GM08714 (cell line): ENCODE measurements at regions not wholly inside any gene's neighbourhood (a gene's known extent, or its start where the extent isn't known, plus 50 kb on each side); places are given as distances from the start of the nearest gene placed in this dataset.

Experiments
- H3K4me3 ChIP-seq: fragments of 200-500 bp; sonication (Bioruptor generic); 2 replicates; pipeline ENCODE4 v1.5.1; 2014; ENCODE audit warnings: mild to moderate bottlenecking, low read length, inconsistent platforms
- ZNF274 ChIP-seq: IDR thresholded peaks from 2 replicates; pipeline ENCODE4 v1.6.1; 2012; ENCODE audit warnings: mild to moderate bottlenecking, low read depth, low read length

DNA sequence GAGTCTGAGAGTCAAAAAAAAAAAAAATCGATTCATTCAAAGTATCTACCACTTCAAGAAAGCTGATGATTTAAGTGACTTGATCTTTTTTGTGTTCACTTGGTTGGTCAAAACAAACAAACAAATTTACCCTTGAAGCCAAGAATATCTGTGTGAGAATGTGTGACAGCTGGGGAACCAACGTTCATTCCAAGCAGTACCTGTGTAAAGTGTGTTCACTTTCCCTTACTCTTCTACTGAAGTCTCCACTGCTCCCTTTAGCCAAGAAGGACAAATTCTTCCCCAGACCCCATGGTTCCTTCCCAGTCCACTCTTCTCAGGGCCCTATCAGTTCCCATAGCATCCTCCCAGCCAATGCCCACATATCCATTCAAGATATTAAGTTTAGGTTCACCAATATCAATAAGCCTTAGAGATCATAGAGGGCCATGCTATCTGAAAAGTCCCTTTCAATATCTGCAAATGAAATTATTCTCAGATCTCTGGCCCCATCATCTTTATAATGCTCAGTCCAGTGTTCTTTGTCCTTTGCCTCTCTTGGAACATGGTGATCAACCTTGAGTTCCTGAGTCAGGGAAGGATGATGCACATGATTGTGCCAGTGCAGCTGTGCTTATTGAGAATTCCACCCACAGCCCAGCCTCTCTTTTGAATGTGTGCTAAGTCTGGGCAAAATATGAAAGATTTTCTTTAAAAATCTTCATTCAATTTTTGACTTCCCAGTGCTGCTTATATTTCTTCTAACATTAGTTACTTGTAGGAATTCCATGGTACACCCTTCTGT, 82.8 kb upstream of the DTNA start:
- H3K4me3 ChIP-seq: no peak overlapping the region
- TF ChIP-seq ZNF274: no peak

DNA sequence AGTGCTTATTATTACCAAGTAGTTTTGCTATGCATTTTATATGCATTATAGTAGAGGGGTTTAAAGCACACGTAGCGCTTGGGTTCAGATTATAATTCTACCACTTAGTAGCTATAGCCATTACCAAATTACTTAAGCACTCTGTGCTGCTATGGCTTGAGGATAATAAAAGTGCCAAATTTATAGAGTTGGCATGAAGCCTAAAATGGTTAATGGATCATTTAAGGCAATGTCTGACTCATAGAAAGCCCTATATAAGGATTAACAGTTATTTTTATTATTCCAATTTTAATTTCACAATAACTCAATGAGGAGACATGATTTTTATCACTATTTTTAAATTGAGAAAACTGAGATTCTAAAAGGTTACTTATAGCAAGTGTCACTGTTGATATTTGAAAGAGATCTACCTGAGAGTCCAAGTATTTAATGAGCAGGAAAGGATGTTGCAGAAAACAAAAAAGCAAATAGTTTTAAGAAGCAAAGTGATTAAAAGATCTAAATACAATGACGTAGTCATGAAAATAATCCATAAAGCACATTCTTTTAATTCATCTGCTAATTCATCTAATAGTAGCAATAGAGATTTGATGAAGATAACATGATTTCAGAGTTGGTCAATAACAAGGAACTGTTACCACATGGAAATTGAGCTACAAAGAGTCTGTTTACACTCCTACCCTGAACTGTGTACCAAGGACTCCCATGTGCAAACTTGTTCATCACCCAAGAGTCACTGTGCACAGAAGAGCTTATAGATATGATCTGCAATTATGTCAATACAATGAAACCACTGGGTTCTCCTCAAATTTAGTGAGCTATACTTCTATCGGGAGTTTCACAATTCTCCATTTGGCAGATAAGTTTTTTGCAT, 78.8 kb upstream of the DTNA start:
- no peak overlapping the region for H3K4me3 ChIP-seq
- TF ChIP-seq ZNF274: no peak

DNA sequence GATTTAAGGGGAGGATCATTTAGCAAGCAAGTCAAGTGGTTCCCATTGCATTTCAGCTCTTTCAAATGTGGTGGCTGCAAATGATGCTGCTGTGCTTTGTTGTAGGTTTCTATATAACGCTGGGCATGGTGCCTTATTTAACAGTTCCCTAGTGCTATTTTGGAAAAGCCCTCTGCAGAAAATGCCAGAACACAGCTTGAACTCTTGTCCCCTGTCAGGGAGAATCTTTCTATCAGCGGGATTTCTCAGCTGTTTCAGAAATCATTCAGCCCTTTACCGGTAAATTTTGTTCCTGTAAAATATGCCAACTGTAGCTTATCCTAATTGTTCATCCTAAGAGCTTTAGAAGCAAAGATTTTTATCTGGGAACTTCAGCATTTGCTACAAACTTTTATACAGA, 77.8 kb upstream of the DTNA start:
- no peak for TF ChIP-seq ZNF274
- H3K4me3 ChIP-seq: no peak overlapping the region

DNA sequence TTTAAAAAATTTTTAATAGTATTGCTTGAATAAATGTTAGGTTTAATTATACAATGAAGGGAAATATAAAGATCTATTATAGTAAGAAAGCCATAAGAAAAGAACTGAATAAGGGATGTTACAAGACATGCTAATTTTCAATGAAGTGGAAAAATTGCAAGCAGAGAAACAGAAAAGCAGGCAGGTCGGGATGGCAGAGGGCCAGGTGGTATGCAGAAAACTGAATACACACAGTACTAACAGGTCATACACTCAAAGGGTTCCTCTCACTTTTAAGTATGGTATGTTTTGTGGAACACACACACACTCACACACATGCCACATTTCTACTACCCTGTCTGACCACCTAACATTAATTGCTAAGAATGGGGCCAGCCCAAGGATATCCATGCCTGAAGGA, 76.7 kb upstream of the DTNA start:
- no peak overlapping the region for H3K4me3 ChIP-seq
- TF ChIP-seq ZNF274: no peak

DNA sequence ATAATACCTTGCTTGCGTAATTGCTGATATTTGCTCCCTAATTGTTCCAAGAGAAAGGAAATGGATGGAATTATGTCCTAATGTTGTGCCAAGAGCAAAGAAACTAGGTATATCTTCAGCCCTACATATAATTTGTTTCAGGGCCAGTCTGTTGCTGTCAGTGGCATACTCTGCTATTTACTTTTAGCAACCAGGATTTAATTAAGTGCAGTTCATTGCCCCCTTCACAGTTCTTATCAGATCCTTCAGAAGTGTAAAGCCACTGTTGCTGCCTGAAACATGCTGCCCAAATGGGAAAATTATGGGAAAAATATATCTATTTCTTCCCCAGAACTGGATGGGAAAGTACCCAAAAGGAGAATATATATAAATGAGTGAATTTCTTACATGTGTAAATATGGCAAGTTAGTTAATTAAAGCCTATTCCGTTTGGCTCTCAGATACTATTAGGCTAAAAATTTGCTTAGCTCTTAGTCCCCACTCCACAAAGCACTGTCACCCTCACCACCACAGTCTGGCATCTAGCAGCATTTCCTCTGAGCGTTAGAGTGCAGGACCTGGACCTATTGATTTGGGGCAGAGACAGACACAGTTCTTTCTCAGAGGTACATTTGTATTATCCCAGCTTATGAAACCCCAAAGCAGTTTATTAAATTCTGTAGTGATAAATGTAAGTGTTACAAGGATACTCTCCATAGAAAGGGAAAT, 72.8 kb upstream of the DTNA start:
- H3K4me3 ChIP-seq: no peak overlapping the region
- TF ChIP-seq ZNF274: no peak

DNA sequence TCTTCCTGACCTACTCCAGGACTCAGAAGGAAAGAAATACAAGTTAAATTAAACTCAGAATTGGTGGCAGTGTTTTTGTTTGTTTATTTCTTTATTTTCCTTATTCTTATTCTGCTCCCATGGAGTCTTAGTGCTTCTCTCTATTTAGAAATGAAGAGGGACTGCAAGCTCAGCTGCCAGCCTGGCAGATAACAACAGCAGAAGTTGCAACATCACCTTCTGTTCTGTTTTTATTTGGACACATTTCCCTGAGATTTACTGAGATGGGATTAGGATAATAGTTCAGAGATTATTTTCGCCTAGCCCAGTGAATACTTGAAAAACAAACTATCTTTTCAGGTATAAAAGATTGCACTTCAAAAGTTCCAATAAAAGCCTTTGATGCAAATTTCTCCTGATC, 70.4 kb upstream of the DTNA start:
- no peak for TF ChIP-seq ZNF274
- H3K4me3 ChIP-seq: no peak overlapping the region

DNA sequence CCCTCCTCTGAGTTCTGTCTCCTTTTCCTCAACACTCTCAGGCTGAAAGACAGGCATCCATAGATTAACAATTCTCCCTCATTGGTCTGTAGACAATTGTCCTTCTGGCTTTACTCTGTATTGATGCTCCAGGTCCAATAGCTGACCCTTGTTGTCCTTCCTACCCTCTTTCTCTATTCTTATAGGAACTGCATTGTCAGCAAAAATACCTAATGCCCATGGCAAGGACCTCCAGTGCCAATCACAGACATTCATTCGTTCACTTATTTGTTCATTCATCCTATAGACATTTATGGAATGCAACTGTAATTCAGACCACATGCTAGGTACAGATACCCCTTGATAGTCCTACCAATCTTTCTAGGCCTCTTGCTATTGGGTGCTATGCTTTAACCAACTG, 69.8 kb upstream of the DTNA start:
- H3K4me3 ChIP-seq: no peak overlapping the region
- no peak for TF ChIP-seq ZNF274

DNA sequence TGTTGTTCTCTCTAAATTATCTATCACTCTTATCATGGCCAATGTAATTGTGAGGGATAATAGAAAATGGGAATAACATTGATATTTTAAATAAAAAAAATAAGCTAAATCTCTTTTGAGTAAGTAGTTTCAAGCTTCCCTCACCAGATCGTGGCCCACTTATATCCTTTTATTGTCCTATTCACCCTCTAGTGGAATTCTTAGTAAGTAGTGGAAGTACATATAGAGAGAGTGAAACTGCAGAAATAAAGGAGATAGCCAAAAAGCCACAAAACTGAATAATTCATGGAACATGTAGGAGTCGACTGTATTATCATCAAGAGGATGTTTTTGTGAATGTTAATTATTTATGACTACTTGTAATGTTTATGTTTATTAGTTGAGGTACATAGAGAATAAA, 66.1 kb upstream of the DTNA start:
- no peak overlapping the region for H3K4me3 ChIP-seq
- no peak for TF ChIP-seq ZNF274

DNA sequence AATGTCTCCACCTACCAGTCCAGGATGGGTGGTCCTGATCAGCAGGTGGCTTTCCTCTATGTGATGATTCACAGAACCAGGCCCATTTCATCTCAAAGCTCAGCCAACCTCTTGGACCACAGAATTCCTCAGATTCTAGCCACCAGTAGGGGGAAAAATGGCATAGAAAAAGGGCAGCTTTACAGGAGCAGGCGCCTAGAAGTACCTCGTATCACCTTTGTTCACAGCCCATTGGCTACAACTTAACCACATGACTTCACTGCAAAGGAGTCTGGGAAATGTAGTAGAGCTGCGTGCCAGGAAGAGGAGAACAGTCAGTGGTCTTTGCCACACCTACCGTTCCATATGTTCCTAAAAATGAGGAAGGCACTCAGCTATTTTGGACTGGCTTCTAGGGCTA, 62.8 kb upstream of the DTNA start:
- no peak overlapping the region for H3K4me3 ChIP-seq
- no peak for TF ChIP-seq ZNF274

DNA sequence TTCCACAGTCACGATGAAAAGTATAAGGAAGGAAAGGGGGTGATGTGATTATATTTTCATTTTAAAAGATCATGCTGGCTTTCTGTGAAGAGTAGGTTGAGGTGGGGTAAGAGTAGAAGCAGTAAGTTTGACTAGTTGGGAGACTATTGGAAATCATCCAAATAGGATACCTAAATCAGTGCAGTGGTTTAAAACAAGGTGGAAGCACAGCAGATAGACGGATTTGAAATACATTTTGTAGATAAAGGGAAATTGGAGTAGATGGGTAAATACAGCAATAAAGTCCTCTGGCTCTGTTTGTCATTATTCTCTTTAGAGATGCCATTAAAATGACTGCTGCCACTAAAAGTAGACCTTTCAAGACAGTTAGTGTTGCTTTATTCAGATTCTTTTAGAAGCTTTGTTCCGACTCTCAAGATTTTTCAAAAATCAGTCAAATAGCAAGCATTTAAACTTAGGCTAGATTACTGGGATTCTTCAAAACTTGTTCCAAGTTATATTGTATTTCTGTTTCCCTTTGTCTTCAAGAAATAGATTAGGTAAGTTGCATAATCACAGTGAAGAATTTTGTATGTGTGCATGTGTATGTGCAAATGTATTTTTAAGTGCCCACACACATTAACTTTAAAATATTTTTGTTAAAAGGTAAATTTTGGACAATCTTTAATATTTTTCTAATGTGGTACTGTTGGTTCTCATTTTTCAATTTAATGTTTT, 61.7 kb upstream of the DTNA start:
- no peak for TF ChIP-seq ZNF274
- no peak overlapping the region for H3K4me3 ChIP-seq

DNA sequence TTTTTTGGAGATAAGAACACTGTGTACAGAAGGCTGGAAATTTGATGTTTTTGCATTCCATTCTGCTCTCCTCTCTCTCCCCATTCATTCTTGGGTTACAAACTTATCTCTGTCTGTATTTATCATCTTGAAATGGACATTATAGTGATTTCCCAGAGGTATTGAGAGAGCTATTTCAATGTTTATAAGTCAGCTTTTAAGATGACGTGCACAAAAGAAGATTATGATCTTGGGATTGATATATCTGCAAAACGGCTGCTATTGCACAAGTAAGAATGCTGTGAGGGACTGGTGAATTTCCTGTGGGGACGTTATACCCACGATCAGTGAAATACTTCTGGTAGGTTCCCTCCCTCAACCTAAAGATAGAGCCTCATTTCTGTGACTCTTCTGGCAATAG, 61.0 kb upstream of the DTNA start:
- no peak for TF ChIP-seq ZNF274
- no peak overlapping the region for H3K4me3 ChIP-seq

DNA sequence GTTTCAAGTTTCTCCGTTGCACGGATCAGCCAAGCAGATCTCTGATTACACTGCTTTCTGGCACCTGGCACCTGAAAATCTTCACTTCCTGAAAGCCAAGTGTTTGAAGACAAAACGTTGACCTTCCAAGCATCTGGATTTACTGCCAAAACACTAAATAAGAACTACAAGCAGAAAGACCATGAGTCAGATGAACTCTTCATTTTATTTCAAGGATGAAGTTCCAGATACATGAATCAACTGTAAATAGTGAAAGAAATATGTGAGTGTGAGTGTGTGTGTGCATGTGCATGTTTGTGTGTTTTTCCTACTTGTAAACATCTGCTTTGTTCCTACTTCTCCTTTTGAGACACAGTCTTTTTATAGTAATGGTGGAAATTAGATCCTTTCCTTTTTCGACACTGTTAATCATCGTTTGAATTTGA, 60.0 kb upstream of the DTNA start:
- TF ChIP-seq ZNF274: no peak
- no peak overlapping the region for H3K4me3 ChIP-seq

DNA sequence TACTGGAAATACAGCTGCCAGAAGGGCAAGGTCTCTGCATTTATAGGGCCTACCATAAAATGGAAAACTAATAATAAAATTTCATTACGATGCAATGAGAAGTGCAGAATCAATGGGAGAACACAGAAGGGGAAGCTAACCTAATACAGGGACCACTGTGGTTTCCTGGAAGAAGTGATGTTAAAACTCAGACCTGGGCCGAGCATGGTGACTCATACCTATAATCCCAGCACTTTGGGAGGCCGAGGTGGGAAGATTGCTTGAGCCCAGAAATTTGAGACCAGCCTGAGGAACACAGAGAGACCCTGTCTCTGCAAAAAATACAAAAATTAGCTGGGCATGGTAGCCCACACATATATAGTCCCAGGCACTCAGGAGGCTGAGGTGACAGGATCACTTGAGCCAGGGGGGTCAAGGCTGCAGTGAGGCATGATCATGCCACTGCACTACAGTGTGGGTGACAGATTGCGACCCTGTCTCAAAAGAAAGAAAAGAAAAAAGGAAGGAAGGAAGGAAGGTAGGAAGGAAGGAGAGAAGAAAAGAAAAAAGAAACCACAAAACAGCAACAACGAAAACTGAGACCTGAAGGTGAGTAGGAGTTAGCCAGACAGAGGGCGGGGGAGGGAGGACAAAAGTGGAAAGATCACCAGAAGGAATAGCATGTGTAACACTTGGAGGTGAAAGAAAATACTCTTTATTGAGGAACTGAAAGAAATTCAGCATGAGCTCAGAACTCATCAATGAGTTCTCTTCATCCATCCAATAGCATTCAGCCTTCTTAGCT, 58.3 kb upstream of the DTNA start:
- no peak overlapping the region for H3K4me3 ChIP-seq
- no peak for TF ChIP-seq ZNF274

DNA sequence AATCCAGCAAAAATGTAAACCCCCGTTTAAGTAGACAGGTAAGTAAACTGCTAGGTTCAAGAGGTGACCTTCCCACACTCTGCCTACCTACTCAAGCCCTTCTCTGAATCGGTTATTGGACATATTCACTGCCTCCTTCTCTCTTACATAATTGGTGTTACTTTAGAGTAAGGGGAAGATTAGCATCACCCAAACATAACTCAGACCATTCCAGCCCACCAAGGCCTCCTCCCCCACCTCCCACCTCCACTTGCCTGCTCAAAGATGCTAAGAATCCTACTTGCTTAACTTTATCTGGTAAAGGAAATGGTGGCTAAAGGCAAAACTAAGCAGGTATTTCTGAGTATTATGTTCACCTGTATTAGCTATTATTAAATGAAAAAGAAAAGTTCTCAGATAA, 55.0 kb upstream of the DTNA start:
- TF ChIP-seq ZNF274: no peak
- no peak overlapping the region for H3K4me3 ChIP-seq
